DOHH2 (cell line): ENCODE measurements at regions not wholly inside any gene's neighbourhood (a gene's known extent, or its start where the extent isn't known, plus 50 kb on each side); places are given as distances from the start of the nearest gene placed in this dataset.

Source experiments
- H3F3A ChIP-seq: fragments of 200-600 bp; sonication (generic), shearing (Covaris generic); 2 replicates; pipeline ENCODE4 v1.6.0; 2016; ENCODE audit warnings: antibody characterized with exemption, mild to moderate bottlenecking; ENCODE audit not compliant: control insufficient read depth, insufficient read depth
- H3K27ac ChIP-seq: fragments of 200-600 bp; sonication (generic); 2 replicates; pipeline ENCODE4 v1.5.1; 2014; ENCODE audit warnings: low read depth, mild to moderate bottlenecking, low read length, moderate library complexity
- H3K27me3 ChIP-seq: fragments of 200-600 bp; sonication (generic); 2 replicates; pipeline ENCODE4 v1.6.1; 2014; ENCODE audit warnings: mild to moderate bottlenecking, low read length, mixed read lengths; ENCODE audit not compliant: control insufficient read depth
- H3K36me3 ChIP-seq: fragments of 200-600 bp; sonication (generic); 2 replicates; pipeline ENCODE4 v1.6.1; 2014; ENCODE audit warnings: mild to moderate bottlenecking, low read length, moderate library complexity, mixed read lengths; ENCODE audit not compliant: control insufficient read depth
- H3K4me1 ChIP-seq: fragments of 200-600 bp; sonication (generic); 2 replicates; pipeline ENCODE4 v1.6.1; 2014; ENCODE audit warnings: mild to moderate bottlenecking, low read length, mixed read lengths; ENCODE audit not compliant: control insufficient read depth
- H3K4me2 ChIP-seq: fragments of 200-600 bp; sonication (generic); 2 replicates; pipeline ENCODE4 v1.6.0; 2014; ENCODE audit warnings: mild to moderate bottlenecking, low read length, moderate library complexity
- H3K4me3 ChIP-seq: fragments of 200-600 bp; sonication (generic); 2 replicates; pipeline ENCODE4 v1.5.1; 2014; ENCODE audit warnings: mild to moderate bottlenecking, low read length, mixed read lengths
- H3K79me2 ChIP-seq: fragments of 200-600 bp; sonication (generic); 2 replicates; pipeline ENCODE4 v1.6.1; 2014; ENCODE audit warnings: mild to moderate bottlenecking, low read length, mixed read lengths; ENCODE audit not compliant: control insufficient read depth
- H3K9me2 ChIP-seq: fragments of 200-600 bp; sonication (generic); replicated peaks from 2 replicates; pipeline ENCODE4 v1.6.1; 2014; ENCODE audit warnings: mild to moderate bottlenecking, low read length, mixed read lengths; ENCODE audit not compliant: control insufficient read depth
- H3K9me3 ChIP-seq: fragments of 200-600 bp; sonication (generic); 2 replicates; pipeline ENCODE4 v1.6.1; 2014; ENCODE audit warnings: antibody characterized with exemption, low read length, mixed read lengths; ENCODE audit not compliant: control insufficient read depth, insufficient read depth
- H4K20me1 ChIP-seq: fragments of 200-600 bp; sonication (generic); 2 replicates; pipeline ENCODE4 v1.6.0; 2014; ENCODE audit warnings: low read depth, mild to moderate bottlenecking, antibody characterized with exemption, low read length, moderate library complexity; ENCODE audit not compliant: control insufficient read depth, insufficient read depth
- EZH2phosphoT487 ChIP-seq: fragments of 200-600 bp; sonication (generic); IDR thresholded peaks from 2 replicates; pipeline ENCODE4 v1.6.1; 2017; ENCODE audit warnings: borderline replicate concordance, mild to moderate bottlenecking, antibody characterized with exemption, low read length, moderate library complexity, mixed read lengths
- TF ChIP-seq, protein P1 (sequence below): fragments of 200-600 bp; sonication (generic); IDR thresholded peaks from one replicate; pipeline ENCODE4 v1.5.1; 2014; ENCODE audit warnings: antibody characterized with exemption, mild to moderate bottlenecking, low read depth, low read length; ENCODE audit not compliant: poor library complexity, severe bottlenecking

GRCh38 chr4:42733380-42733779 lies 76.5 kb upstream of the ATP8A1 start:
- no peaks in the 10 kb centered on the region for H3K79me2 ChIP-seq

DNA sequence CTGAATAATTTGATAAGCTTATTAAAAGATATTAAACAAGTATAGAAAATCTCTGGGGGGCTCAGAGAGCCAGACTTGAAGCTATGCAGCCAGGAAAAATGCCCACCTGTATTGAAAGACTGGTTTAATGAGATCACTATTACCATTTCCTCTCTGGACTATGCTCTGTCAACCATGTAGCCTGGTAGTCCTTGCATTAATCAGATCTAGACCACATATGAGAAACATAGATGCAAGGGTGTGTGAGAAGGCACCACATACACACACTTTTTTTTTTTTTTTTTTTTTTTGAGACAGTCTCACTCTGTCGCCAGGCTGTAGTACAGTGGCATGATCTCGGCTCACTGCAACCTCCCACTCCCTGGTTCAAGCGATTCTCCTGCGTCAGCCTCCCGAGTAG lies 75.9 kb upstream of the ATP8A1 start:
- Histone ChIP-seq H3K4me3 (no peak overlapping the region), H3F3A (no peaks in the 10 kb centered on the region), H3K27ac (no peak overlapping the region), H3K79me2 (no peaks in the 10 kb centered on the region), H3K4me1 (no peaks in the 10 kb centered on the region), H3K27me3 (no peaks in the 10 kb centered on the region), H3K9me3 (peaks cover 11% of the 10 kb centered on the region; the same call in 1 of the 2 replicates), H3K9me2 (no peaks in the 10 kb centered on the region), H4K20me1 (no peaks in the 10 kb centered on the region), H3K4me2 (no peak overlapping the region), H3K36me3 (no peaks in the 10 kb centered on the region)
- no peak for TF ChIP-seq EZH2phosphoT487
- TF ChIP-seq, protein P1, sequence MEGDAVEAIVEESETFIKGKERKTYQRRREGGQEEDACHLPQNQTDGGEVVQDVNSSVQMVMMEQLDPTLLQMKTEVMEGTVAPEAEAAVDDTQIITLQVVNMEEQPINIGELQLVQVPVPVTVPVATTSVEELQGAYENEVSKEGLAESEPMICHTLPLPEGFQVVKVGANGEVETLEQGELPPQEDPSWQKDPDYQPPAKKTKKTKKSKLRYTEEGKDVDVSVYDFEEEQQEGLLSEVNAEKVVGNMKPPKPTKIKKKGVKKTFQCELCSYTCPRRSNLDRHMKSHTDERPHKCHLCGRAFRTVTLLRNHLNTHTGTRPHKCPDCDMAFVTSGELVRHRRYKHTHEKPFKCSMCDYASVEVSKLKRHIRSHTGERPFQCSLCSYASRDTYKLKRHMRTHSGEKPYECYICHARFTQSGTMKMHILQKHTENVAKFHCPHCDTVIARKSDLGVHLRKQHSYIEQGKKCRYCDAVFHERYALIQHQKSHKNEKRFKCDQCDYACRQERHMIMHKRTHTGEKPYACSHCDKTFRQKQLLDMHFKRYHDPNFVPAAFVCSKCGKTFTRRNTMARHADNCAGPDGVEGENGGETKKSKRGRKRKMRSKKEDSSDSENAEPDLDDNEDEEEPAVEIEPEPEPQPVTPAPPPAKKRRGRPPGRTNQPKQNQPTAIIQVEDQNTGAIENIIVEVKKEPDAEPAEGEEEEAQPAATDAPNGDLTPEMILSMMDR, result no peak

More at GRCh38 chr4:42733380-42733779, 76.5 kb upstream of the ATP8A1 start:
- no peaks in the 10 kb centered on the region for H4K20me1 ChIP-seq
- peaks cover 11% of the 10 kb centered on the region; the same call in 1 of the 2 replicates for H3K9me3 ChIP-seq
- no peaks in the 10 kb centered on the region for H3K36me3 ChIP-seq
- H3K4me3 ChIP-seq, result no peak overlapping the region
- no peaks in the 10 kb centered on the region for H3K4me1 ChIP-seq
- no peaks in the 10 kb centered on the region for H3K9me2 ChIP-seq
- TF ChIP-seq, protein P1, result no peak
- TF ChIP-seq EZH2phosphoT487, result no peak
- H3F3A ChIP-seq, result no peaks in the 10 kb centered on the region
- no peaks in the 10 kb centered on the region for H3K27me3 ChIP-seq
- no peak overlapping the region for H3K27ac ChIP-seq
- H3K4me2 ChIP-seq, result no peak overlapping the region

GRCh38 chr4:42729505-42730237 lies 72.8 kb upstream of the ATP8A1 start:
- Histone ChIP-seq H3K27ac (no peak overlapping the region), H3K4me3 (no peak overlapping the region), H3K27me3 (no peaks in the 10 kb centered on the region), H3K4me1 (no peaks in the 10 kb centered on the region), H3K4me2 (no peak overlapping the region), H4K20me1 (no peaks in the 10 kb centered on the region), H3K36me3 (no peaks in the 10 kb centered on the region), H3K9me2 (no peaks in the 10 kb centered on the region), H3F3A (no peaks in the 10 kb centered on the region), H3K9me3 (peaks cover 11% of the 10 kb centered on the region; the same call in 1 of the 2 replicates), H3K79me2 (no peaks in the 10 kb centered on the region)
- TF ChIP-seq, protein P1, result no peak
- no peak for TF ChIP-seq EZH2phosphoT487
